ENCODE measurements at regions not wholly inside any gene's neighbourhood (a gene's known extent, or its start where the extent isn't known, plus 50 kb on each side); places are given as distances from the start of the nearest gene placed in this dataset.

GRCh38 chr12:116353958-116354357 lies 76.5 kb upstream of the MED13L start:
- Histone ChIP-seq H3K36me3 (replicated peaks in 1 of 2) (no peaks in the 10 kb centered on the region), H3K27ac (no peak overlapping the region), H3K4me3 (no peak overlapping the region), H3K27me3 (no peaks in the 10 kb centered on the region), H3K4me1 (replicated peaks in 1 of 2) (peaks cover 5 to 9% of the 10 kb centered on the region in 2 donors), H3K9me3 (replicated peaks in 1 of 3) (no peaks in the 10 kb centered on the region)
- WGBS, 4 donors: 86 to 96% (median 92%) methylated on average over 2 of the region's 2 CpGs
- TF ChIP-seq POLR2A (IDR thresholded peaks at IDR 0.05) (no peak), CTCF (IDR thresholded peaks at IDR 0.05) (no peak)
- no peak for DNase-seq
- intact Hi-C loops (cut with DNase I): no loop called here

GRCh38 chr12:116354534-116354933 lies 77.0 kb upstream of the MED13L start:
- H3K4me1 ChIP-seq (replicated peaks in 1 of 2): peaks cover 5 to 12% of the 10 kb centered on the region in 2 donors
- intact Hi-C loops (cut with DNase I): no loop called here
- H3K27ac ChIP-seq: no peak overlapping the region
- no peak overlapping the region for H3K4me3 ChIP-seq
- DNase-seq: no peak
- 90 to 94% (median 93%) methylated on average over 4 to 5 of the region's 5 CpGs for WGBS, 4 donors
- H3K9me3 ChIP-seq (replicated peaks in 1 of 3): no peaks in the 10 kb centered on the region
- H3K27me3 ChIP-seq: no peaks in the 10 kb centered on the region
- no peaks in the 10 kb centered on the region for H3K36me3 ChIP-seq (replicated peaks in 1 of 2)
- TF ChIP-seq CTCF (IDR thresholded peaks at IDR 0.05): no peak
- TF ChIP-seq POLR2A (IDR thresholded peaks at IDR 0.05): no peak

GRCh38 chr12:116354950-116355783 lies 77.7 kb upstream of the MED13L start:
- WGBS, 4 donors: 76 to 84% (median 81%) methylated on average over 15 of the region's 15 CpGs
- H3K4me1 ChIP-seq (replicated peaks in 1 of 2): peaks cover 5 to 16% of the 10 kb centered on the region in 2 donors

GRCh38 chr12:116358536-116358892 lies 81.0 kb upstream of the MED13L start:
- no peak for DNase-seq
- peak overlapping the region; percentile 41 to 88 (median 45) for H3K27ac ChIP-seq
- WGBS, 4 donors: 12 to 37% (median 13%) methylated on average over 3 of the region's 3 CpGs
- peak overlapping the region in 1 of 4 donors; percentile 44 for H3K4me3 ChIP-seq
- no peak for TF ChIP-seq POLR2A (IDR thresholded peaks at IDR 0.05)
- TF ChIP-seq CTCF (IDR thresholded peaks at IDR 0.05): no peak
- H3K9me3 ChIP-seq (replicated peaks in 1 of 3): no peaks in the 10 kb centered on the region
- no peaks in the 10 kb centered on the region for H3K36me3 ChIP-seq (replicated peaks in 1 of 2)
- no peaks in the 10 kb centered on the region for H3K27me3 ChIP-seq
- peaks cover 5 to 16% of the 10 kb centered on the region in 2 donors for H3K4me1 ChIP-seq (replicated peaks in 1 of 2)
- intact Hi-C loops (cut with DNase I): no loop called here

More at GRCh38 chr12:116354950-116355783, 77.7 kb upstream of the MED13L start:
- no peak overlapping the region for H3K27ac ChIP-seq
- H3K36me3 ChIP-seq (replicated peaks in 1 of 2): no peaks in the 10 kb centered on the region
- H3K27me3 ChIP-seq: no peaks in the 10 kb centered on the region
- intact Hi-C loops (cut with DNase I): no loop called here
- no peak overlapping the region for H3K4me3 ChIP-seq
- TF ChIP-seq CTCF (IDR thresholded peaks at IDR 0.05) (no peak), POLR2A (IDR thresholded peaks at IDR 0.05) (no peak)
- DNase-seq: no peak
- no peaks in the 10 kb centered on the region for H3K9me3 ChIP-seq (replicated peaks in 1 of 3)

Measured in adrenal gland (tissue), 9 donors.